ACC112 (cell line): ENCODE measurements at regions not wholly inside any gene's neighbourhood (a gene's known extent, or its start where the extent isn't known, plus 50 kb on each side); places are given as distances from the start of the nearest gene placed in this dataset.

Experiments used
- H2AFZ ChIP-seq: fragments of 200-600 bp; sonication (generic); one replicate; pipeline ENCODE4 v1.6.0; 2017; ENCODE audit warnings: antibody characterized with exemption, low read length; ENCODE audit not compliant: unreplicated experiment
- H3K27ac ChIP-seq: fragments of 200-600 bp; sonication (generic); 2 replicates; pipeline ENCODE4 v1.5.1; 2014; ENCODE audit warnings: low read depth, mild to moderate bottlenecking, antibody characterized with exemption, low read length, moderate library complexity
- H3K27me3 ChIP-seq: fragments of 200-600 bp; sonication (generic); 2 replicates; pipeline ENCODE4 v1.6.1; 2014; ENCODE audit warnings: mild to moderate bottlenecking, antibody characterized with exemption, low read length, moderate library complexity, mixed read lengths; ENCODE audit not compliant: insufficient read depth
- H3K36me3 ChIP-seq: fragments of 200-600 bp; sonication (generic); 2 replicates; pipeline ENCODE4 v1.6.1; 2016; ENCODE audit warnings: mild to moderate bottlenecking, antibody characterized with exemption, low read length, moderate library complexity, mixed read lengths; ENCODE audit not compliant: insufficient read depth
- H3K4me1 ChIP-seq: fragments of 200-600 bp; sonication (generic); one replicate; pipeline ENCODE4 v1.6.1; 2016; ENCODE audit warnings: low read length, mixed read lengths; ENCODE audit not compliant: insufficient read depth, unreplicated experiment, control insufficient read depth
- H3K4me3 ChIP-seq: fragments of 200-600 bp; sonication (generic); 2 replicates; pipeline ENCODE4 v1.5.1; 2014; ENCODE audit warnings: mild to moderate bottlenecking, low read depth, low read length
- H3K79me2 ChIP-seq: fragments of 200-600 bp; sonication (generic); one replicate; pipeline ENCODE4 v1.6.0; 2016; ENCODE audit warnings: low read length; ENCODE audit not compliant: control insufficient read depth, unreplicated experiment, insufficient read depth

- Histone ChIP-seq H3K36me3 (no peaks in the 10 kb centered on the region), H2AFZ (no peak overlapping the region), H3K4me3 (no peak overlapping the region), H3K27me3 (no peaks in the 10 kb centered on the region), H3K27ac (no peak overlapping the region), H3K79me2 (no peaks in the 10 kb centered on the region), H3K4me1 (no peaks in the 10 kb centered on the region)
Observed at GRCh38 chr2:123043458-123043857, 981.6 kb upstream of the CNTNAP5 start.

DNA sequence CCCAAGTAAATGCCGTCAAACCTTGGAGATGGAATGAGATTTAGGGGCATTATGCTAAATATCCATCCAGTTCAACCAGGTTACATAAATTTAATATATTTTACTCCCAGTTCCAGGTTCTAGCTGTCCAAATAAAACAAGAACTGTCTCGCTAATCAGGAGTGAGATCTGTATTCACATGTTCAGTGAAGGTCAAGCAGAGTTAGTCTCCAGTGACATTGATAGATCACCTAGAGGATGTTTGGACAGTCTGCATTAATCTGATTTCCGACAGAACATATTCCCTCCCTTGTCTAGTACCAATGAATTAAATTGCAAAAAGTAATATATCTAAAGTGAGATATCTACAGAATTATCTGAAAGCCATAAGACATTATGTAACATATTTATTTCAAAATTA is 979.4 kb upstream of the CNTNAP5 start:
- Histone ChIP-seq H3K4me1 (no peaks in the 10 kb centered on the region), H3K36me3 (no peaks in the 10 kb centered on the region), H3K27me3 (no peaks in the 10 kb centered on the region), H3K79me2 (no peaks in the 10 kb centered on the region), H3K27ac (no peak overlapping the region), H2AFZ (no peak overlapping the region), H3K4me3 (no peak overlapping the region)

DNA sequence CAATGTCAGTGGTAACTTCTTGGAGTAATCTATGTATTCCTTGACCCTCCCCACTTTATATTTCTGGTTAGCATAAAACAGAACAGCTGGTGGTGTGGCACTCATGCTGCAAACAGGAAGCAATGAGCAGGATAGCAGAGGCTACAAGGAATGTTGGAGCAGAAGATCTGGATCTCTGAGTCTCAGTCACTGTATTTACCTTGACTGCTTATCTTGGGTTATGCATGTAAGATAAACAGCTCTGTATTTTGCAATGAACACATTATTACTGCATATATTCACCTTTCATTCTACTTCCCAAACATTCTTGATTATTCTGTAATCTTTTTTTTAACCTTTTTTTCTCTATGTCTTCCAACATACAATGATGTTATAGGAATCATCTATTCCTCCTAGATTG is 977.9 kb upstream of the CNTNAP5 start:
- no peaks in the 10 kb centered on the region for H3K36me3 ChIP-seq
- H2AFZ ChIP-seq, result no peak overlapping the region
- H3K4me3 ChIP-seq, result no peak overlapping the region
- no peaks in the 10 kb centered on the region for H3K27me3 ChIP-seq
- H3K4me1 ChIP-seq, result no peaks in the 10 kb centered on the region
- no peak overlapping the region for H3K27ac ChIP-seq
- no peaks in the 10 kb centered on the region for H3K79me2 ChIP-seq

DNA sequence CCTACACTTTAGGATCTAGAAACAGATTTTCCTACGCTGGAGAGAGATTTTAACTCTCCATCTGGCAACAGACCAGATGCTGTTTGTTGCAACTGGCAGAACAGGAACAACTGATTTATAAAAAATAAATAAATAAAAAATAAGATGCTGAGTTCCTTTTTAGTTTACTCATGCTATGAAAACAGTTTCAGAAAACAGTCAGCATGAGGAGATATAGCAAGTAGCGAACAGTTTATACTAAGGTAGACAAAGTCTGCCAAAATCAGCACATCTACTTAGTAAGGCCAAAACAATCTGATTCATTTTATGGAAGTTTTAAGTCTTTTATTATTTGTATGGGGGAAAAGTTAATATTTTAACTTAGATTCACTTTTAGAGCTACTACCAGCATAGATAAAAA is 974.0 kb upstream of the CNTNAP5 start:
- no peaks in the 10 kb centered on the region for H3K36me3 ChIP-seq
- H3K4me3 ChIP-seq, result no peak overlapping the region
- no peaks in the 10 kb centered on the region for H3K27me3 ChIP-seq
- H3K79me2 ChIP-seq, result no peaks in the 10 kb centered on the region
- H2AFZ ChIP-seq, result no peak overlapping the region
- no peaks in the 10 kb centered on the region for H3K4me1 ChIP-seq
- no peak overlapping the region for H3K27ac ChIP-seq

- no peaks in the 10 kb centered on the region for H3K36me3 ChIP-seq
- H3K27ac ChIP-seq, result no peak overlapping the region
- no peaks in the 10 kb centered on the region for H3K4me1 ChIP-seq
- H2AFZ ChIP-seq, result no peak overlapping the region
- H3K27me3 ChIP-seq, result no peaks in the 10 kb centered on the region
- H3K4me3 ChIP-seq, result no peak overlapping the region
- H3K79me2 ChIP-seq, result no peaks in the 10 kb centered on the region
Observed at GRCh38 chr2:123061534-123061933, 963.6 kb upstream of the CNTNAP5 start.

- no peak overlapping the region for H3K4me3 ChIP-seq
- H3K27ac ChIP-seq, result no peak overlapping the region
- no peaks in the 10 kb centered on the region for H3K27me3 ChIP-seq
- H3K4me1 ChIP-seq, result no peaks in the 10 kb centered on the region
- no peaks in the 10 kb centered on the region for H3K79me2 ChIP-seq
- H2AFZ ChIP-seq, result no peak overlapping the region
- no peaks in the 10 kb centered on the region for H3K36me3 ChIP-seq
Observed at GRCh38 chr2:123073371-123073770, 951.7 kb upstream of the CNTNAP5 start.

- Histone ChIP-seq H3K27ac (no peak overlapping the region), H2AFZ (no peak overlapping the region), H3K4me3 (no peak overlapping the region), H3K27me3 (no peaks in the 10 kb centered on the region), H3K36me3 (no peaks in the 10 kb centered on the region), H3K79me2 (no peaks in the 10 kb centered on the region), H3K4me1 (no peaks in the 10 kb centered on the region)
Observed at GRCh38 chr2:123073956-123074355, 951.1 kb upstream of the CNTNAP5 start.

DNA sequence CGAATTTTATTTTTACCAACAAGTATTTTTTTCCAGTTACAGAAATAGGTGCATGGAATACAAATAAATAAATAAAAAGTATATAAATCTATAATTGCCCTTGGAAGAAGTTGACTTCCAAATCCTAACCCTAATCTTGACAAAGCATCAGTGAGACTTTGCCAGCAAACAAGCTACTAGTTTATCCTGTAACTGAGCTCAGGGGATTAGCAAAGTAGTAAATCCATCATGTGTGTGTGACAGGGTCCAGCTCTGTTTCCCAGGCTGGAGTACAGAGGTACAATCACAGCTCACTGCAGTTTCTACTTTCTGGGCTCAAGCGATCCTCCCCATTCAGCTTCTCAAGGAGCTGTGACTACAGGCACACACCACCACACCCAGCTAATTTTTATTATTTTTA is 948.0 kb upstream of the CNTNAP5 start:
- Histone ChIP-seq H3K4me1 (no peaks in the 10 kb centered on the region), H3K4me3 (no peak overlapping the region), H2AFZ (no peak overlapping the region), H3K27ac (no peak overlapping the region), H3K79me2 (no peaks in the 10 kb centered on the region), H3K27me3 (no peaks in the 10 kb centered on the region), H3K36me3 (no peaks in the 10 kb centered on the region)

- no peak overlapping the region for H2AFZ ChIP-seq
Observed at GRCh38 chr2:123080331-123080730, 944.8 kb upstream of the CNTNAP5 start.

DNA sequence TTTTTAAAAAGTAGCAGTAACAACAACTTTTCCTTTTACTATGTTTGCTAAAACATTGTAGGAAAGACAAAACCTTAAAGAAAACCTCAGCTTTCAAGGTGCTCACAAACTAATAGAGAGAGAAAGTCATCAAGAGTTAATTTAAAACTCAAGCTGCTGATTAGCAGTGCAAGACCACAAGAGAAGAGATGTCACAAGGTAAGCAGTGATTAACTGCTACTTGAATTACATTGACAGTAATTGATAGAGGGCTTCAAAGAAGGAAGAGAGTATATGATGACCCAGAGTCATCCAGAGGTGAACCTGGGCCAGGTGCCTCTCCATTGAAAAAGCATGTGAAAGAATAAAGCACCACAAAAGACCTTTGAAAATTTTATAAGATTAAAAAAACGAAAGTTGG is 939.6 kb upstream of the CNTNAP5 start:
- H2AFZ ChIP-seq, result no peak overlapping the region
- no peaks in the 10 kb centered on the region for H3K27me3 ChIP-seq
- H3K79me2 ChIP-seq, result no peaks in the 10 kb centered on the region
- no peaks in the 10 kb centered on the region for H3K4me1 ChIP-seq
- no peak overlapping the region for H3K4me3 ChIP-seq
- no peak overlapping the region for H3K27ac ChIP-seq
- H3K36me3 ChIP-seq, result no peaks in the 10 kb centered on the region

More at GRCh38 chr2:123080331-123080730, 944.8 kb upstream of the CNTNAP5 start:
- H3K79me2 ChIP-seq, result no peaks in the 10 kb centered on the region
- H3K36me3 ChIP-seq, result no peaks in the 10 kb centered on the region
- H3K4me1 ChIP-seq, result no peaks in the 10 kb centered on the region
- H3K4me3 ChIP-seq, result no peak overlapping the region
- H3K27me3 ChIP-seq, result no peaks in the 10 kb centered on the region
- no peak overlapping the region for H3K27ac ChIP-seq

- no peaks in the 10 kb centered on the region for H3K36me3 ChIP-seq
- H3K4me3 ChIP-seq, result no peak overlapping the region
- H3K79me2 ChIP-seq, result no peaks in the 10 kb centered on the region
- no peak overlapping the region for H3K27ac ChIP-seq
- H2AFZ ChIP-seq, result no peak overlapping the region
- H3K27me3 ChIP-seq, result no peaks in the 10 kb centered on the region
- H3K4me1 ChIP-seq, result no peaks in the 10 kb centered on the region
Observed at GRCh38 chr2:123086613-123087385, 938.3 kb upstream of the CNTNAP5 start.
